NCI-H748 (cell line): ENCODE measurements at regions not wholly inside any gene's neighbourhood (a gene's known extent, or its start where the extent isn't known, plus 50 kb on each side); places are given as distances from the start of the nearest gene placed in this dataset.
"Not testable (repeated sequence)": the region's sequence is repeated elsewhere in the genome, so short reads cannot be mapped to it uniquely, and the experiment has no call there.

Experiments
- DNase-seq: peaks from one replicate; lab custom pipeline; 2025; ENCODE audit not compliant: unreplicated experiment; lab: John Stamatoyannopoulos, UW

GRCh38 chr12:31162896-31163560, 89.4 kb downstream of the DDX11 start:
- peak; percentile 8 for DNase-seq

- DNase-seq = not testable (repeated sequence)
These were observed 100.6 kb downstream of the DDX11 start for GRCh38 chr12:31174293-31174692.

GRCh38 chr12:31177514-31177913, 103.9 kb downstream of the DDX11 start:
- not testable (repeated sequence) for DNase-seq

GRCh38 chr12:31178875-31179274, 105.2 kb downstream of the DDX11 start:
- DNase-seq = not testable (repeated sequence)

GRCh38 chr12:31179627-31180237, 106.1 kb downstream of the DDX11 start:
- DNase-seq = not testable (repeated sequence)

- not testable (repeated sequence) for DNase-seq
These were observed 108.9 kb downstream of the DDX11 start for GRCh38 chr12:31182571-31182970.

GRCh38 chr12:31183107-31183506, 109.4 kb downstream of the DDX11 start:
- DNase-seq = not testable (repeated sequence)

- not testable (repeated sequence) for DNase-seq
These were observed 110.2 kb downstream of the DDX11 start for GRCh38 chr12:31183899-31184298.

- DNase-seq = not testable (repeated sequence)
These were observed 111.0 kb downstream of the DDX11 start for GRCh38 chr12:31184667-31185066.

- not testable (repeated sequence) for DNase-seq
These were observed 119.0 kb downstream of the DDX11 start for GRCh38 chr12:31192689-31193088.

GRCh38 chr12:31195620-31196019, 122.0 kb downstream of the DDX11 start:
- not testable (repeated sequence) for DNase-seq

GRCh38 chr12:31199476-31199875, 125.8 kb downstream of the DDX11 start:
- not testable (repeated sequence) for DNase-seq

GRCh38 chr12:31201382-31201781, 124.6 kb downstream of the SINHCAF start:
- no peak for DNase-seq

GRCh38 chr12:31203261-31203660, 122.7 kb downstream of the SINHCAF start:
- DNase-seq = no peak

- DNase-seq = no peak
These were observed 120.9 kb downstream of the SINHCAF start for GRCh38 chr12:31205054-31205453.

- no peak for DNase-seq
These were observed 119.8 kb downstream of the SINHCAF start for GRCh38 chr12:31206038-31206670.

GRCh38 chr12:31207799-31208465, 118.0 kb downstream of the SINHCAF start:
- DNase-seq = no peak

- no peak for DNase-seq
These were observed 115.8 kb downstream of the SINHCAF start for GRCh38 chr12:31210104-31210503.

GRCh38 chr12:31210541-31210940, 115.4 kb downstream of the SINHCAF start:
- no peak for DNase-seq

GRCh38 chr12:31214626-31215517, 111.1 kb downstream of the SINHCAF start:
- DNase-seq = no peak
